WERI-Rb-1 (cell line): ENCODE measurements at regions not wholly inside any gene's neighbourhood (a gene's known extent, or its start where the extent isn't known, plus 50 kb on each side); places are given as distances from the start of the nearest gene placed in this dataset.

Experiments used
- DNase-seq: peaks from one replicate; pipeline ENCODE4 v3.0.0-alpha.2; 2020
- H3K27ac ChIP-seq: fragments of 250-450 bp; sonication (Bioruptor Pico); 2 replicates; pipeline ENCODE4 v1.5.1; 2020; ENCODE audit warnings: mild to moderate bottlenecking, moderate library complexity
- H3K27me3 ChIP-seq: fragments of 250-450 bp; sonication (Bioruptor Pico); 2 replicates; pipeline ENCODE4 v1.5.1; 2021; ENCODE audit warnings: mild to moderate bottlenecking, low read depth, moderate library complexity; ENCODE audit not compliant: insufficient read depth, severe bottlenecking
- H3K36me3 ChIP-seq: fragments of 250-450 bp; sonication (Bioruptor Pico); 2 replicates; pipeline ENCODE4 v1.5.1; 2020; ENCODE audit warnings: mild to moderate bottlenecking, moderate library complexity
- H3K4me3 ChIP-seq: 2 replicates; pipeline ENCODE4 v1.5.1; 2011; ENCODE audit warnings: low read depth, mild to moderate bottlenecking, control low read depth, low read length
- H3K9me3 ChIP-seq: fragments of 250-450 bp; sonication (Bioruptor Pico); 2 replicates; pipeline ENCODE4 v1.5.1; 2021; ENCODE audit warnings: mild to moderate bottlenecking, moderate library complexity; ENCODE audit not compliant: severe bottlenecking
- CTCF ChIP-seq: IDR thresholded peaks from 2 replicates; pipeline ENCODE4 v1.5.1; 2011; ENCODE audit warnings: low read depth, mild to moderate bottlenecking, control low read depth, inconsistent platforms, low read length

GRCh38 chr12:9347328-9348127 is 139.3 kb upstream of the PZP start:
- Histone ChIP-seq H3K27me3 (no peaks in the 10 kb centered on the region), H3K36me3 (no peaks in the 10 kb centered on the region), H3K4me3 (no peak overlapping the region), H3K27ac (no peak overlapping the region), H3K9me3 (no peaks in the 10 kb centered on the region)
- no peak for DNase-seq
- TF ChIP-seq CTCF = no peak

GRCh38 chr12:9346866-9347327 is 138.7 kb upstream of the PZP start:
- Histone ChIP-seq H3K4me3 (no peak overlapping the region), H3K27me3 (no peaks in the 10 kb centered on the region), H3K9me3 (no peaks in the 10 kb centered on the region), H3K27ac (no peak overlapping the region), H3K36me3 (no peaks in the 10 kb centered on the region)
- no peak for TF ChIP-seq CTCF
- no peak for DNase-seq

- H3K27ac ChIP-seq = no peak overlapping the region
- H3K9me3 ChIP-seq = no peaks in the 10 kb centered on the region
- no peak for TF ChIP-seq CTCF
- no peaks in the 10 kb centered on the region for H3K27me3 ChIP-seq
- no peak for DNase-seq
- no peak overlapping the region for H3K4me3 ChIP-seq
- no peaks in the 10 kb centered on the region for H3K36me3 ChIP-seq
Observed at GRCh38 chr12:9345171-9345570, 137.0 kb upstream of the PZP start.

GRCh38 chr12:9344541-9344940 is 136.3 kb upstream of the PZP start:
- DNase-seq = no peak
- no peak for TF ChIP-seq CTCF
- no peak overlapping the region for H3K4me3 ChIP-seq
- H3K36me3 ChIP-seq = no peaks in the 10 kb centered on the region
- no peaks in the 10 kb centered on the region for H3K9me3 ChIP-seq
- H3K27ac ChIP-seq = no peak overlapping the region
- no peaks in the 10 kb centered on the region for H3K27me3 ChIP-seq

GRCh38 chr12:9343731-9344130 is 135.5 kb upstream of the PZP start:
- no peak overlapping the region for H3K4me3 ChIP-seq
- no peak overlapping the region for H3K27ac ChIP-seq
- H3K9me3 ChIP-seq = no peaks in the 10 kb centered on the region
- TF ChIP-seq CTCF = no peak
- no peaks in the 10 kb centered on the region for H3K27me3 ChIP-seq
- no peak for DNase-seq
- H3K36me3 ChIP-seq = no peaks in the 10 kb centered on the region
